Trophoblast cell (in vitro differentiated cells and primary cell): ENCODE measurements at regions not wholly inside any gene's neighbourhood (a gene's known extent, or its start where the extent isn't known, plus 50 kb on each side); places are given as distances from the start of the nearest gene placed in this dataset.
A peak's percentile ranks its signal among the peaks of the same experiment; 100 is the strongest.

Experiments used
- DNase-seq, 2 donors: peaks; one replicate each; pipeline ENCODE4 v3.0.0-alpha.2; 2016
- H2AFZ ChIP-seq: 2 replicates; pipeline ENCODE4 v1.6.1; 2013; ENCODE audit warnings: low read length, moderate library complexity, mild to moderate bottlenecking; ENCODE audit not compliant: insufficient read depth, poor library complexity
- H2AK5ac ChIP-seq: 2 replicates; pipeline ENCODE4 v1.6.1; 2013; ENCODE audit warnings: mild to moderate bottlenecking, low read length
- H2BK120ac ChIP-seq: 2 replicates; pipeline ENCODE4 v1.6.1; 2013; ENCODE audit warnings: low read length, mild to moderate bottlenecking, moderate library complexity; ENCODE audit not compliant: insufficient read depth, poor library complexity
- H2BK12ac ChIP-seq: 2 replicates; pipeline ENCODE4 v1.6.1; 2013; ENCODE audit warnings: mild to moderate bottlenecking, low read length, moderate library complexity
- H2BK5ac ChIP-seq: 2 replicates; pipeline ENCODE4 v1.6.1; 2013; ENCODE audit warnings: low read length, low read depth, moderate library complexity, mild to moderate bottlenecking; ENCODE audit not compliant: poor library complexity
- H3K14ac ChIP-seq: 2 replicates; pipeline ENCODE4 v1.6.1; 2013; ENCODE audit warnings: mild to moderate bottlenecking, low read length
- H3K18ac ChIP-seq: 2 replicates; pipeline ENCODE4 v1.6.1; 2013; ENCODE audit warnings: mild to moderate bottlenecking, low read length
- H3K23ac ChIP-seq: 2 replicates; pipeline ENCODE4 v1.6.1; 2013; ENCODE audit warnings: low read length
- H3K27ac ChIP-seq: 2 replicates; pipeline ENCODE4 v1.5.1; 2013; ENCODE audit warnings: low read depth, mild to moderate bottlenecking, inconsistent platforms, low read length, moderate library complexity
- H3K27me3 ChIP-seq: 2 replicates; pipeline ENCODE4 v1.6.1; 2013; ENCODE audit warnings: inconsistent platforms, mild to moderate bottlenecking, low read length, moderate library complexity; ENCODE audit not compliant: insufficient read depth
- H3K36me3 ChIP-seq, 2 experiments: 1 replicate in 1 of 2; 2 replicates in 1 of 2; pipeline ENCODE4 v1.6.1; 2013; ENCODE audit warnings: low read length in 2 of 2, mild to moderate bottlenecking in 2 of 2, moderate library complexity in 1 of 2; ENCODE audit not compliant: insufficient read depth in 2 of 2, control insufficient read depth in 1 of 2
- H3K4ac ChIP-seq: 2 replicates; pipeline ENCODE4 v1.6.1; 2013; ENCODE audit warnings: low read depth, mild to moderate bottlenecking, low read length, moderate library complexity
- H3K4me1 ChIP-seq, 2 experiments: 1 replicate in 1 of 2; 2 replicates in 1 of 2; pipeline ENCODE4 v1.6.1; 2013; ENCODE audit warnings: low read length in 2 of 2, mild to moderate bottlenecking in 2 of 2, moderate library complexity in 1 of 2; ENCODE audit not compliant: insufficient read depth in 2 of 2, control insufficient read depth in 1 of 2
- H3K4me2 ChIP-seq: 2 replicates; pipeline ENCODE4 v1.6.1; 2013; ENCODE audit warnings: inconsistent platforms, mild to moderate bottlenecking, low read length, moderate library complexity
- H3K4me3 ChIP-seq: 2 replicates; pipeline ENCODE4 v1.5.1; 2013; ENCODE audit warnings: mild to moderate bottlenecking, low read depth, low read length, inconsistent platforms
- H3K79me1 ChIP-seq: one replicate; pipeline ENCODE4 v1.6.1; 2013; ENCODE audit warnings: low read length
- H3K79me2 ChIP-seq: 2 replicates; pipeline ENCODE4 v1.6.1; 2013; ENCODE audit warnings: low read length, mild to moderate bottlenecking; ENCODE audit not compliant: control insufficient read depth, insufficient read depth, poor library complexity
- H3K9ac ChIP-seq: 2 replicates; pipeline ENCODE4 v1.6.1; 2013; ENCODE audit warnings: mild to moderate bottlenecking, low read length
- H3K9me3 ChIP-seq: 2 replicates; pipeline ENCODE4 v1.6.1; 2013; ENCODE audit warnings: low read depth, mild to moderate bottlenecking, control low read depth, inconsistent platforms, low read length; ENCODE audit not compliant: insufficient read depth
- H4K12ac ChIP-seq: 2 replicates; pipeline ENCODE4 v1.6.1; 2013; ENCODE audit warnings: low read depth, mild to moderate bottlenecking, low read length, moderate library complexity
- H4K8ac ChIP-seq: 2 replicates; pipeline ENCODE4 v1.6.1; 2013; ENCODE audit warnings: low read depth, mild to moderate bottlenecking, low read length, moderate library complexity
- H4K91ac ChIP-seq: one replicate; pipeline ENCODE4 v1.6.1; 2013; ENCODE audit warnings: low read depth, mild to moderate bottlenecking, low read length, moderate library complexity
- WGBS: extraction: QIAGEN DNeasy Blood & Tissue Kit; methylation state at CpG from one replicate; pipeline ENCODE4 v1.1.7; 2013; ENCODE audit warnings: missing lambda C conversion rate; ENCODE audit not compliant: insufficient read length, insufficient coverage; ENCODE audit errors: extremely low coverage; 5-methylcytosine and 5-hydroxymethylcytosine counted together

DNA sequence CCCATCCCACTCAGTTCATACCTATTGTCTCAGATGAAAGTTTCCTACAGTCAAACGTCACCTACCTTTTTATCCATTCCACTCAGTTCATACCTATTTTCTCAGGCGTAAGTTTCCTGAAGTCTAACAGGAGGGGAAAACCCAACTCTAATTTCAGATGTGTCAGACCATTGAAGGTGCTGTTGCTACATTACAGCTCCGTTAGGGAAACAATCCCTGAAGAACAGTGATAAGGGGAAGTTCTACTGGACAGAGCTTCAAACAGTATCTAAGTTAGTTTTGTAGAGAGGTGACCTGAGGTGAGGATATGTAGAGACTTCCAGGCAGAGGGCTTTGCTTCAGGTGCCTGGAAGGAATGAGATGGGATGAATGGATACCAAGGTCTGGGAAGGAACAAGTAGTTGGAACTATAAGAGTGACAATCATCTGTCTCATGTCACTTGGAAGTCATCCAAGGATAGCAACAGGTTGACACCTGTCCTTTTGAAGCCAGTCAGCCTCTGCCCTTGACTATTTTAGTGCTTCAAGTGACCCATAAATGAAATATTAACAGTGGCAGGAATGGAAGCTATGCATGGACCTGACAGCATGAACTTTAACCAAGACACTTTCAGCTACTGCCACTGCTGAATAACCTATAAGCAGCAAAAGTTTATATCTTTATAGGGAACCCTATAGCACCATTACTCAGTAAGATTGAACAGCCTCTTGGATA is 191.6 kb upstream of the MOCS1 start:
- peaks cover 4% of the 10 kb centered on the region for H3K9me3 ChIP-seq
- no peak overlapping the region for H3K4me2 ChIP-seq
- H4K12ac ChIP-seq, result no peak overlapping the region
- no peak overlapping the region for H4K91ac ChIP-seq
- H3K9ac ChIP-seq, result no peak overlapping the region
- H4K8ac ChIP-seq, result no peak overlapping the region
- H2BK120ac ChIP-seq, result no peak overlapping the region
- no peak overlapping the region for H3K27ac ChIP-seq
- no peak overlapping the region for H2BK12ac ChIP-seq
- H3K79me1 ChIP-seq, result no peaks in the 10 kb centered on the region
- no peaks in the 10 kb centered on the region for H3K4me1 ChIP-seq
- no peak overlapping the region for H2AFZ ChIP-seq
- H3K79me2 ChIP-seq, result no peaks in the 10 kb centered on the region
- no peak overlapping the region for H2AK5ac ChIP-seq
- H3K14ac ChIP-seq, result no peak overlapping the region
- no peak overlapping the region for H3K23ac ChIP-seq
- no peak overlapping the region for H3K4me3 ChIP-seq
- H3K18ac ChIP-seq, result no peak overlapping the region
- no peaks in the 10 kb centered on the region for H3K27me3 ChIP-seq
- DNase-seq, result no peak
- H2BK5ac ChIP-seq, result no peak overlapping the region
- no CpG with 5 or more reads among the region's 3 CpGs for WGBS
- H3K4ac ChIP-seq, result no peak overlapping the region
- H3K36me3 ChIP-seq, result no peaks in the 10 kb centered on the region

DNA sequence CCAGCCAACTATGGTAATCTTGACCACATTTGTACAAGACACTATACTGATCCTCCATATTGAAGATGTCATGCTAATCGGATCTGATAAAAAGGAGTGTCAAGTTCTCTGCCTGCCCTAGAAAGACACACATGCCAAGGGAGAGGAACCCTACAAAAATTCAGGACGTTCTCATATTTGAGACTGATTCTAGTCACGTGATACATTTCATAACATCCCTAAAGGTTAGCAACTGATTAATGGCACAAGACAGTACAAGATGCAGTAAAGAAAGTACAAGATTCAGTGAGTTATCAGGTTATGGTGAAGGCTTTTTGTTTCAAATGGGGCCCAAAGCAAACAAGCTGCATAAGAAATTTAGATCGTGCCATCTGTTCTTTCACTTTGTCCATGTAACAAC is 190.7 kb upstream of the MOCS1 start:
- no peak overlapping the region for H4K91ac ChIP-seq
- no peak overlapping the region for H3K23ac ChIP-seq
- peaks cover 1% of the 10 kb centered on the region for H3K9me3 ChIP-seq
- H2BK5ac ChIP-seq, result no peak overlapping the region
- DNase-seq, result no peak
- no peaks in the 10 kb centered on the region for H3K36me3 ChIP-seq
- no peak overlapping the region for H4K12ac ChIP-seq
- no CpG with 5 or more reads among the region's 4 CpGs for WGBS
- no peak overlapping the region for H2AK5ac ChIP-seq
- no peak overlapping the region for H3K18ac ChIP-seq
- no peaks in the 10 kb centered on the region for H3K4me1 ChIP-seq
- H3K4ac ChIP-seq, result no peak overlapping the region
- H3K79me2 ChIP-seq, result no peaks in the 10 kb centered on the region
- H3K27me3 ChIP-seq, result no peaks in the 10 kb centered on the region
- no peak overlapping the region for H3K27ac ChIP-seq
- H2BK120ac ChIP-seq, result no peak overlapping the region
- no peak overlapping the region for H3K14ac ChIP-seq
- no peak overlapping the region for H2AFZ ChIP-seq
- no peak overlapping the region for H3K9ac ChIP-seq
- H3K79me1 ChIP-seq, result no peaks in the 10 kb centered on the region
- H2BK12ac ChIP-seq, result no peak overlapping the region
- H3K4me2 ChIP-seq, result no peak overlapping the region
- no peak overlapping the region for H3K4me3 ChIP-seq
- H4K8ac ChIP-seq, result no peak overlapping the region

DNA sequence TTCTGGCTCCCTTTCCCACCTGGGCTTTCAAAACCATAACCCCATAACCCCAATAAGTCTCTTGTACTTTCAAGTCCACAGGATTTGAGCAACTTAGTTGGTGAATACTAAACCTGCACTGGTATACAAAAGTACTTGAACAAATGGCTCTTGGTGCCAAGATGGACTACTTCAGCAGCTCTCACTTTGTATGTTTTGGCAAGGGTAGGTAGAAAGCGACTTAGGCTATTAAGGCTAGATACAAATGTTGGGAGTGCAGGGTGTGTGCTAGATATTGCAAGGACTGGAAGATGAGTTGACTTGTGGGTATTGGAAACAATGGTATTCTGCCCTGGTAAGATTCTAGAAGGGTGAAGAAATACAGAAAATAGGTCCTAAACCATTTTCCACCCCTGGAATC is 182.6 kb upstream of the MOCS1 start:
- no peak overlapping the region for H3K4ac ChIP-seq
- no peak overlapping the region for H3K4me2 ChIP-seq
- no peak overlapping the region for H3K27ac ChIP-seq
- no CpG with 5 or more reads among the region's 1 CpG for WGBS
- H4K12ac ChIP-seq, result no peak overlapping the region
- no peak overlapping the region for H3K23ac ChIP-seq
- H2BK120ac ChIP-seq, result no peak overlapping the region
- no peaks in the 10 kb centered on the region for H3K27me3 ChIP-seq
- DNase-seq, result no peak
- no peak overlapping the region for H2BK12ac ChIP-seq
- no peak overlapping the region for H4K91ac ChIP-seq
- no peak overlapping the region for H3K9ac ChIP-seq
- H3K36me3 ChIP-seq, result no peaks in the 10 kb centered on the region
- no peaks in the 10 kb centered on the region for H3K4me1 ChIP-seq
- no peak overlapping the region for H2AK5ac ChIP-seq
- H2BK5ac ChIP-seq, result no peak overlapping the region
- no peaks in the 10 kb centered on the region for H3K79me2 ChIP-seq
- no peaks in the 10 kb centered on the region for H3K79me1 ChIP-seq
- H3K9me3 ChIP-seq, result no peaks in the 10 kb centered on the region
- H2AFZ ChIP-seq, result no peak overlapping the region
- no peak overlapping the region for H3K4me3 ChIP-seq
- no peak overlapping the region for H4K8ac ChIP-seq
- no peak overlapping the region for H3K14ac ChIP-seq
- H3K18ac ChIP-seq, result no peak overlapping the region

GRCh38 chr6:40112350-40112749 is 178.1 kb upstream of the MOCS1 start:
- no peaks in the 10 kb centered on the region for H3K27me3 ChIP-seq
- H3K18ac ChIP-seq, result no peak overlapping the region
- H4K12ac ChIP-seq, result no peak overlapping the region
- no peaks in the 10 kb centered on the region for H3K79me2 ChIP-seq
- H3K79me1 ChIP-seq, result no peaks in the 10 kb centered on the region
- no peak overlapping the region for H4K8ac ChIP-seq
- no peak overlapping the region for H2AFZ ChIP-seq
- H3K4me1 ChIP-seq, result no peaks in the 10 kb centered on the region
- no peak overlapping the region for H2AK5ac ChIP-seq
- H2BK120ac ChIP-seq, result no peak overlapping the region
- DNase-seq, result peak; percentile 90 to 98
- H3K9me3 ChIP-seq, result peaks cover 2% of the 10 kb centered on the region
- H3K23ac ChIP-seq, result no peak overlapping the region
- no peak overlapping the region for H3K27ac ChIP-seq
- no peak overlapping the region for H3K4me2 ChIP-seq
- WGBS, result no CpG with 5 or more reads among the region's 4 CpGs
- no peak overlapping the region for H3K4me3 ChIP-seq
- H3K36me3 ChIP-seq, result no peaks in the 10 kb centered on the region
- H3K14ac ChIP-seq, result no peak overlapping the region
- no peak overlapping the region for H4K91ac ChIP-seq
- no peak overlapping the region for H3K4ac ChIP-seq
- H3K9ac ChIP-seq, result no peak overlapping the region
- no peak overlapping the region for H2BK12ac ChIP-seq
- no peak overlapping the region for H2BK5ac ChIP-seq
